NCI-H526 treated with DMSO at 0.1 percent for 48 hours (cell line): ENCODE measurements at regions not wholly inside any gene's neighbourhood (a gene's known extent, or its start where the extent isn't known, plus 50 kb on each side); places are given as distances from the start of the nearest gene placed in this dataset.
"Not testable (repeated sequence)": the region's sequence is repeated elsewhere in the genome, so short reads cannot be mapped to it uniquely, and the experiment has no call there.

ENCODE experiments used
- DNase-seq: peaks from one replicate; lab custom pipeline; 2025; lab: John Stamatoyannopoulos, UW

GRCh38 chr9:82790875-82791274 lies 272.1 kb downstream of the RASEF start:
- DNase-seq, result no peak

GRCh38 chr9:82791692-82792091 lies 271.2 kb downstream of the RASEF start:
- DNase-seq, result no peak

GRCh38 chr9:82797534-82797933 lies 265.4 kb downstream of the RASEF start:
- DNase-seq, result no peak

GRCh38 chr9:82799286-82799685 lies 263.7 kb downstream of the RASEF start:
- DNase-seq, result no peak

- no peak for DNase-seq
Observed at GRCh38 chr9:82805027-82805426, 257.9 kb downstream of the RASEF start.

- DNase-seq, result no peak
Observed at GRCh38 chr9:82808478-82808877, 254.5 kb downstream of the RASEF start.

- no peak for DNase-seq
Observed at GRCh38 chr9:82810915-82811314, 252.0 kb downstream of the RASEF start.

- DNase-seq, result no peak
Observed at GRCh38 chr9:82819260-82819659, 243.7 kb downstream of the RASEF start.

GRCh38 chr9:82820186-82820585 lies 242.8 kb downstream of the RASEF start:
- DNase-seq, result no peak

- DNase-seq, result no peak
Observed at GRCh38 chr9:82829818-82830217, 233.1 kb downstream of the RASEF start.

- no peak for DNase-seq
Observed at GRCh38 chr9:82865524-82865923, 197.4 kb downstream of the RASEF start.

- DNase-seq, result no peak
Observed at GRCh38 chr9:82880336-82881050, 182.4 kb downstream of the RASEF start.

GRCh38 chr9:82882138-82882537 lies 180.8 kb downstream of the RASEF start:
- no peak for DNase-seq

GRCh38 chr9:82882748-82883147 lies 180.2 kb downstream of the RASEF start:
- DNase-seq, result no peak

GRCh38 chr9:82883436-82883835 lies 179.5 kb downstream of the RASEF start:
- DNase-seq, result no peak

- not testable (repeated sequence) for DNase-seq
Observed at GRCh38 chr9:82883974-82884373, 179.0 kb downstream of the RASEF start.

- no peak for DNase-seq
Observed at GRCh38 chr9:82890401-82890800, 172.5 kb downstream of the RASEF start.

GRCh38 chr9:82890865-82891264 lies 172.1 kb downstream of the RASEF start:
- no peak for DNase-seq

GRCh38 chr9:82891321-82891720 lies 171.6 kb downstream of the RASEF start:
- DNase-seq, result no peak

- DNase-seq, result peak; percentile 38
Observed at GRCh38 chr9:82893549-82893948, 169.4 kb downstream of the RASEF start.

GRCh38 chr9:82894548-82894947 lies 168.4 kb downstream of the RASEF start:
- peak; percentile 9 for DNase-seq

GRCh38 chr9:82894961-82895821 lies 167.8 kb downstream of the RASEF start:
- DNase-seq, result peak; percentile 84

GRCh38 chr9:82895822-82896110 lies 167.2 kb downstream of the RASEF start:
- DNase-seq, result no peak

- DNase-seq, result no peak
Observed at GRCh38 chr9:82903503-82903902, 159.4 kb downstream of the RASEF start.
